GM12878 (cell line): ENCODE measurements at regions not wholly inside any gene's neighbourhood (a gene's known extent, or its start where the extent isn't known, plus 50 kb on each side); places are given as distances from the start of the nearest gene placed in this dataset.

ENCODE experiments used
- ATAC-seq: fragments of 200-7000 bp; cut with Tn5 transposase; 3 replicates; pipeline ENCODE4 v1.9.1; 2020; ENCODE audit warnings: mild to moderate bottlenecking, moderate library complexity
- BruUV-seq: library from RNA; stranded (reverse); fragments of 400-500 nt; replicated peaks from 2 replicates; lab custom pipeline; 2021; lab: Mats Ljungman, UMichigan
- CTCF ChIA-PET: fragments of 300-600 bp; sonication (Branson Sonifier 250); formaldehyde crosslinking; extraction: SDS; loops from one replicate; lab custom pipeline; 2021; ENCODE audit warnings: inconsistent platforms; lab: Yijun Ruan, JAX
- POLR2A ChIA-PET: fragments of 350-600 bp; formaldehyde crosslinking; extraction: SDS; loops from one replicate; lab custom pipeline; 2021; ENCODE audit warnings: inconsistent platforms; lab: Charles Lee
- RAD21 ChIA-PET: fragments of 300-600 bp; sonication (Branson Sonifier 250); formaldehyde crosslinking; loops from one replicate; lab custom pipeline; 2023; ENCODE audit warnings: antibody characterized with exemption; ENCODE audit not compliant: unreplicated experiment; lab: Charles Lee
- SMC1A ChIA-PET: fragments of 300-600 bp; sonication (Branson Sonifier 250); formaldehyde crosslinking; loops from one replicate; lab custom pipeline; 2023; ENCODE audit not compliant: unreplicated experiment, uncharacterized antibody; lab: Charles Lee
- DNase-seq: peaks from one replicate; pipeline ENCODE4 v3.0.0-alpha.2; 2011; ENCODE audit warnings: low read depth, low spot score
- FAIRE-seq: peaks from 3 replicates; lab custom pipeline; 2011; peaks lifted over from hg19 to GRCh38; lab: Jason Lieb, UNC
- H2AFZ ChIP-seq: 2 replicates; pipeline ENCODE4 v1.6.0; 2011; ENCODE audit warnings: low read depth, low read length, control low read depth; ENCODE audit not compliant: control insufficient read depth
- H3K27ac ChIP-seq: 2 replicates; pipeline ENCODE4 v1.5.1; 2011; ENCODE audit warnings: control low read depth; ENCODE audit not compliant: control insufficient read depth, insufficient read depth
- H3K27me3 ChIP-seq, 2 experiments: replicated peaks in 1 of 2; 2 replicates each; pipeline versions ENCODE4 v1.6.0 to v1.6.1; 2011; ENCODE audit warnings: low read length in 1 of 2; ENCODE audit not compliant: control insufficient read depth in 2 of 2, insufficient read depth in 2 of 2
- H3K36me3 ChIP-seq, 2 experiments: 2 replicates each; pipeline ENCODE4 v1.5.1; 2011; ENCODE audit warnings: low read length in 1 of 2; ENCODE audit not compliant: control insufficient read depth in 2 of 2, insufficient read depth in 2 of 2
- H3K4me1 ChIP-seq: 2 replicates; pipeline ENCODE4 v1.6.1; 2011; ENCODE audit warnings: mild to moderate bottlenecking, low read length, moderate library complexity, mixed read lengths; ENCODE audit not compliant: control insufficient read depth, insufficient read depth
- H3K4me2 ChIP-seq: 2 replicates; pipeline ENCODE4 v1.6.0; 2011; ENCODE audit warnings: control low read depth; ENCODE audit not compliant: control insufficient read depth, insufficient read depth
- H3K4me3 ChIP-seq: fragments of 200-600 bp; sonication (generic); 2 replicates; pipeline ENCODE4 v1.5.1; 2016
- H3K79me2 ChIP-seq: 2 replicates; pipeline ENCODE4 v1.6.0; 2011; ENCODE audit warnings: low read length; ENCODE audit not compliant: control insufficient read depth, insufficient read depth
- H3K9ac ChIP-seq: 2 replicates; pipeline ENCODE4 v1.8.0; 2011; ENCODE audit warnings: low read length, control low read depth, mixed read lengths; ENCODE audit not compliant: control insufficient read depth, insufficient read depth
- H3K9me3 ChIP-seq: replicated peaks from 3 replicates; pipeline ENCODE4 v1.5.1; 2011; ENCODE audit warnings: mild to moderate bottlenecking, low read length; ENCODE audit not compliant: control insufficient read depth, insufficient read depth
- H4K20me1 ChIP-seq: 2 replicates; pipeline ENCODE4 v1.6.0; 2011; ENCODE audit not compliant: control insufficient read depth, insufficient read depth
- BMI1 ChIP-seq: fragments of 450-650 bp; IDR thresholded peaks from 2 replicates; pipeline ENCODE4 v1.6.1; 2016; ENCODE audit warnings: mild to moderate bottlenecking, moderate library complexity, borderline replicate concordance
- CHD1 ChIP-seq: IDR thresholded peaks from 2 replicates; pipeline ENCODE4 v1.6.1; 2012; ENCODE audit warnings: low read depth, low read length, improper control_type of control experiment
- HDAC6 ChIP-seq: fragments of 200-600 bp; sonication (generic); IDR thresholded peaks from one replicate; pipeline ENCODE4 v1.8.0; 2017; ENCODE audit warnings: antibody characterized with exemption; ENCODE audit not compliant: unreplicated experiment
- IKZF1 ChIP-seq: fragments of 450-650 bp; conservative IDR thresholded peaks from 2 replicates; pipeline ENCODE4 v1.6.1; 2017; ENCODE audit warnings: antibody characterized with exemption, mild to moderate bottlenecking
- JUND ChIP-seq: IDR thresholded peaks from 2 replicates; pipeline ENCODE4 v1.6.1; 2012; ENCODE audit warnings: low read depth, mild to moderate bottlenecking, low read length, improper control_type of control experiment, moderate library complexity
- RAD51 ChIP-seq: fragments of 450-650 bp; IDR thresholded peaks from 2 replicates; pipeline ENCODE4 v1.6.1; 2016; ENCODE audit warnings: moderate library complexity, mild to moderate bottlenecking, inconsistent platforms
- RCOR1 ChIP-seq: conservative IDR thresholded peaks from 2 replicates; pipeline ENCODE4 v1.6.1; 2012; ENCODE audit warnings: low read depth, low read length, improper control_type of control experiment
- SIX5 ChIP-seq: IDR thresholded peaks from 2 replicates; pipeline ENCODE4 v1.6.1; 2011; ENCODE audit warnings: mild to moderate bottlenecking, low read depth, low read length, moderate library complexity; ENCODE audit not compliant: severe bottlenecking
- SMAD1 ChIP-seq: fragments of 450-650 bp; IDR thresholded peaks from 2 replicates; pipeline ENCODE4 v1.6.1; 2018; ENCODE audit warnings: mild to moderate bottlenecking, low read depth; ENCODE audit not compliant: partially characterized antibody
- SREBF1 ChIP-seq: IDR thresholded peaks from 2 replicates; pipeline ENCODE4 v1.6.1; 2012; ENCODE audit warnings: mild to moderate bottlenecking, low read length
- SUPT20H ChIP-seq: IDR thresholded peaks from 2 replicates; pipeline ENCODE4 v1.6.1; 2011; ENCODE audit warnings: low read depth, mild to moderate bottlenecking, low read length, moderate library complexity, borderline replicate concordance; ENCODE audit not compliant: control insufficient read depth
- TCF3 ChIP-seq: IDR thresholded peaks from 2 replicates; pipeline ENCODE4 v1.6.1; 2012; ENCODE audit warnings: low read depth, mild to moderate bottlenecking, low read length, borderline replicate concordance; ENCODE audit not compliant: insufficient read depth
- ZNF274 ChIP-seq: IDR thresholded peaks from one replicate; pipeline ENCODE4 v1.8.0; 2011; ENCODE audit not compliant: insufficient read length, insufficient read depth
- ZZZ3 ChIP-seq: IDR thresholded peaks from 2 replicates; pipeline ENCODE4 v1.6.1; 2011; ENCODE audit warnings: low read depth; ENCODE audit not compliant: control insufficient read depth, insufficient read length
- WGBS: methylation state at CpG from one replicate; pipeline ENCODE4 v1.1.6; 2016; ENCODE audit warnings: low lambda C conversion rate; ENCODE audit not compliant: insufficient replicate concordance, insufficient coverage; ENCODE audit errors: missing lambda C conversion rate; 5-methylcytosine and 5-hydroxymethylcytosine counted together
- in situ Hi-C: fragments of 300-500 bp; cut with MboI; formaldehyde crosslinking; loops from 9 replicates; pipeline ENCODE4 v1.14.3; 2018; ENCODE audit warnings: mixed read lengths
- intact Hi-C: fragments of 100-400 bp; cut with micrococcal nuclease; formaldehyde crosslinking; loops from one replicate; pipeline ENCODE4 v1.14.2; 2022; ENCODE audit not compliant: unreplicated experiment
- TF ChIP-seq, protein P1 (sequence below): IDR thresholded peaks from 2 replicates; pipeline ENCODE4 v1.6.1; 2012; ENCODE audit warnings: improper control_type of control experiment, low read depth, low read length; ENCODE audit not compliant: insufficient replicate concordance

DNA sequence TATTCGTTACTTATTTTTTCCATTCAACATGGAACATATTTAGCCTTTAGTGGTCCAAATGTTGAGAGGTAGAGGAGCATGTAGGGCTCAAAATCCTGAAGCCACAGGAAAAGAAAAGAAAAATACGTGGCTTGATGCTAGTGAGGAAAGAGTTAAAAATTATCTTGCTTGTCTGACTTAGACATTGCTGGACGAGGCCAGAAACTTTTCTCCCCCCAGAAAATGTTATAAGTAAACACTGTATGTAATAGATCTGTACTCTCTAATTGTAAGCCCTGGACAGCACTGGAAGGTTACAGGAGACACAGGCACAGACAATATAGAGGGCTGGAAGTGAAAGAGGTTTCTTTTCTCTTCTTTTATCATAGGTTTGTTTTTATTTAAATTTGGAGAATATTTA, 165.6 kb downstream of the ZFP64 start (continued):
- TF ChIP-seq RAD51 (no peak), SREBF1 (no peak)
- TF ChIP-seq, all 136 proteins: peak for 0

DNA sequence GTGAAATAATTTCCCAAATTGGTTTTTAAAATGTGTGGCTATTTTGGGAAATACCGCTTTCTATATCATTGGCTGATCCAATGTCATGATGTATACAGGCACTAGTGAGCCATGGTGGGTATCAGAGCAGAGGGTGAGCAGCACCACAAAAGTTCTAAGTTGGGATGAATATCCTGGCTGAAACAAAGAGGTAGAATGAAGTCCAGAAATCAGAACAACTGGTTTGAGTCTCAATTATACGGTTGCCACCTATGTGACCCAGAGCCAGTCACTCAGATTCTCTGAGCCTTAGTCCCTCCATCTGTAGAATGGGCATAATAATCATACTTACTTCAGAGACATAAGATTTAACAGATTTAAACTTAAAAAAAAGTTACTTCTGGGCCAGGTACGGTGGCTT, 172.3 kb downstream of the ZFP64 start:
- no TSS peak for BruUV-seq
- H3K4me3 ChIP-seq, result no peak overlapping the region
- no peak for ATAC-seq
- SMC1A ChIA-PET, result no interaction called here
- CTCF ChIA-PET, result no interaction called here
- TF ChIP-seq RCOR1 (no peak), BMI1 (no peak), SMAD1 (no peak), JUND (no peak), ZNF274 (no peak), TCF3 (no peak), HDAC6 (no peak), CHD1 (no peak), ZZZ3 (no peak), SIX5 (no peak), SUPT20H (no peak), IKZF1 (no peak)
- TF ChIP-seq, protein P1, sequence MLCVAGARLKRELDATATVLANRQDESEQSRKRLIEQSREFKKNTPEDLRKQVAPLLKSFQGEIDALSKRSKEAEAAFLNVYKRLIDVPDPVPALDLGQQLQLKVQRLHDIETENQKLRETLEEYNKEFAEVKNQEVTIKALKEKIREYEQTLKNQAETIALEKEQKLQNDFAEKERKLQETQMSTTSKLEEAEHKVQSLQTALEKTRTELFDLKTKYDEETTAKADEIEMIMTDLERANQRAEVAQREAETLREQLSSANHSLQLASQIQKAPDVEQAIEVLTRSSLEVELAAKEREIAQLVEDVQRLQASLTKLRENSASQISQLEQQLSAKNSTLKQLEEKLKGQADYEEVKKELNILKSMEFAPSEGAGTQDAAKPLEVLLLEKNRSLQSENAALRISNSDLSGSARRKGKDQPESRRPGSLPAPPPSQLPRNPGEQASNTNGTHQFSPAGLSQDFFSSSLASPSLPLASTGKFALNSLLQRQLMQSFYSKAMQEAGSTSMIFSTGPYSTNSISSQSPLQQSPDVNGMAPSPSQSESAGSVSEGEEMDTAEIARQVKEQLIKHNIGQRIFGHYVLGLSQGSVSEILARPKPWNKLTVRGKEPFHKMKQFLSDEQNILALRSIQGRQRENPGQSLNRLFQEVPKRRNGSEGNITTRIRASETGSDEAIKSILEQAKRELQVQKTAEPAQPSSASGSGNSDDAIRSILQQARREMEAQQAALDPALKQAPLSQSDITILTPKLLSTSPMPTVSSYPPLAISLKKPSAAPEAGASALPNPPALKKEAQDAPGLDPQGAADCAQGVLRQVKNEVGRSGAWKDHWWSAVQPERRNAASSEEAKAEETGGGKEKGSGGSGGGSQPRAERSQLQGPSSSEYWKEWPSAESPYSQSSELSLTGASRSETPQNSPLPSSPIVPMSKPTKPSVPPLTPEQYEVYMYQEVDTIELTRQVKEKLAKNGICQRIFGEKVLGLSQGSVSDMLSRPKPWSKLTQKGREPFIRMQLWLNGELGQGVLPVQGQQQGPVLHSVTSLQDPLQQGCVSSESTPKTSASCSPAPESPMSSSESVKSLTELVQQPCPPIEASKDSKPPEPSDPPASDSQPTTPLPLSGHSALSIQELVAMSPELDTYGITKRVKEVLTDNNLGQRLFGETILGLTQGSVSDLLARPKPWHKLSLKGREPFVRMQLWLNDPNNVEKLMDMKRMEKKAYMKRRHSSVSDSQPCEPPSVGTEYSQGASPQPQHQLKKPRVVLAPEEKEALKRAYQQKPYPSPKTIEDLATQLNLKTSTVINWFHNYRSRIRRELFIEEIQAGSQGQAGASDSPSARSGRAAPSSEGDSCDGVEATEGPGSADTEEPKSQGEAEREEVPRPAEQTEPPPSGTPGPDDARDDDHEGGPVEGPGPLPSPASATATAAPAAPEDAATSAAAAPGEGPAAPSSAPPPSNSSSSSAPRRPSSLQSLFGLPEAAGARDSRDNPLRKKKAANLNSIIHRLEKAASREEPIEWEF, result no peak
- no peak for DNase-seq
- H3K79me2 ChIP-seq, result no peaks in the 10 kb centered on the region
- H3K36me3 ChIP-seq, result no peaks in the 10 kb centered on the region
- intact Hi-C loops, result no loop called here
- no peak overlapping the region for H3K9ac ChIP-seq
- H4K20me1 ChIP-seq, result no peaks in the 10 kb centered on the region
- FAIRE-seq, result no peak
- no peak overlapping the region for H2AFZ ChIP-seq
- WGBS, result 90% methylated on average over 3 of the region's 3 CpGs
- no peak overlapping the region for H3K27ac ChIP-seq
- no peaks in the 10 kb centered on the region for H3K9me3 ChIP-seq
- no peak overlapping the region for H3K4me2 ChIP-seq
- POLR2A ChIA-PET, result no interaction called here
- no peaks in the 10 kb centered on the region for H3K27me3 ChIP-seq
- in situ Hi-C loops, result no loop called here
- RAD21 ChIA-PET, result no interaction called here
- no peaks in the 10 kb centered on the region for H3K4me1 ChIP-seq
